Karpas-422 (cell line): ENCODE measurements at regions not wholly inside any gene's neighbourhood (a gene's known extent, or its start where the extent isn't known, plus 50 kb on each side); places are given as distances from the start of the nearest gene placed in this dataset. TPM values are rescaled to one million over a fixed set of nuclear protein-coding genes. Genes with fewer than 3 reads are reported as not detected.

Source experiments
- small RNA-seq: library from RNA; depleted of rRNA; stranded (forward); fragments of <200 nt; gene quantifications from one replicate; pipeline ENCODE3, GENCODE V24; 2014

Small RNA genes lying in the stretch of these regions (small RNA-seq; reads per million reads assigned to genes)
- gene AC078918.1 (not detected), gene MIR4445 (not detected), gene RF00019 (not detected), gene RNU6ATAC15P (not detected)
